Osteoblast (primary cell): ENCODE measurements at regions not wholly inside any gene's neighbourhood (a gene's known extent, or its start where the extent isn't known, plus 50 kb on each side); places are given as distances from the start of the nearest gene placed in this dataset.

Experiments
- DNase-seq: peaks from one replicate; pipeline ENCODE4 v3.0.0; 2011; ENCODE audit warnings: low spot score, mixed read lengths; ENCODE audit not compliant: insufficient read length; ENCODE audit errors: missing footprints
- H2AFZ ChIP-seq: 2 replicates; pipeline ENCODE4 v1.6.0; 2011; ENCODE audit warnings: mild to moderate bottlenecking, low read length
- H3K27ac ChIP-seq: 2 replicates; pipeline ENCODE4 v1.5.1; 2011; ENCODE audit warnings: mild to moderate bottlenecking, low read depth, low read length, moderate library complexity
- H3K27me3 ChIP-seq: 2 replicates; pipeline ENCODE4 v1.6.0; 2012; ENCODE audit warnings: mild to moderate bottlenecking, control low read depth, inconsistent platforms, low read length, moderate library complexity; ENCODE audit not compliant: insufficient read depth
- H3K36me3 ChIP-seq: 2 replicates; pipeline ENCODE4 v1.5.1; 2011; ENCODE audit warnings: mild to moderate bottlenecking, low read length, control low read depth, moderate library complexity; ENCODE audit not compliant: insufficient read depth
- H3K4me1 ChIP-seq: 2 replicates; pipeline ENCODE4 v1.5.1; 2011; ENCODE audit warnings: mild to moderate bottlenecking, low read length, control low read depth, moderate library complexity; ENCODE audit not compliant: insufficient read depth
- H3K4me2 ChIP-seq: 2 replicates; pipeline ENCODE4 v1.6.0; 2011; ENCODE audit warnings: mild to moderate bottlenecking, low read length; ENCODE audit not compliant: insufficient read depth
- H3K4me3 ChIP-seq: fragments of 200-600 bp; sonication (generic); 3 replicates; pipeline ENCODE4 v1.5.1; 2012; ENCODE audit warnings: mild to moderate bottlenecking, low read length, inconsistent platforms; ENCODE audit not compliant: insufficient read depth
- H3K79me2 ChIP-seq: 2 replicates; pipeline ENCODE4 v1.6.0; 2012; ENCODE audit warnings: mild to moderate bottlenecking, low read length, control low read depth, inconsistent platforms; ENCODE audit not compliant: insufficient read depth
- H3K9me3 ChIP-seq: 2 replicates; pipeline ENCODE4 v1.5.1; 2011; ENCODE audit warnings: low read depth, low read length, control low read depth
- H4K20me1 ChIP-seq: 2 replicates; pipeline ENCODE4 v1.6.0; 2012; ENCODE audit warnings: mild to moderate bottlenecking, low read length, control low read depth; ENCODE audit not compliant: insufficient read depth
- TF ChIP-seq, protein P1 (sequence below): IDR thresholded peaks from 2 replicates; pipeline ENCODE4 v1.5.1; 2011; ENCODE audit warnings: mild to moderate bottlenecking, low read depth, low read length, moderate library complexity; ENCODE audit errors: extremely low read depth

DNA sequence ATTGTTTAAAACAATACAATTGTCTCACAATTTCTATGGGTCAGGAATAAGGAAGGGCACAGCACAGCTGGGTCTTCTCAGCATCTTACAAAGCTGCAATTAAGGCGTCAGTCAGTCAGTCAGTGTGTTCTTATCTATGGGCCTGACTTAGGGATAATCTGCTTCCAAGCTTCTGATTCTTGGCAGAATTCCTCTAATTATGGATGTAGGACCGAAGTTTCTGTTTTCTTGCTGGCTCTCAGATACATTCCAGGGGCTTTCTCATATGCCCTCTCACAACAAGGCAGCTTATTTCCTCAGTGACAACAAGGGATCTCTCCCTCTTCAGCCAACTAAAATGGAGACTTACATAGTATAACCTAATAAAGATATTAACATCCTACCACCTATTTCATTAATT lies 1925.3 kb upstream of the ACO1 start:
- Histone ChIP-seq H3K36me3 (no peaks in the 10 kb centered on the region), H3K4me3 (no peak overlapping the region), H3K4me2 (no peak overlapping the region), H3K27me3 (no peaks in the 10 kb centered on the region), H3K4me1 (no peaks in the 10 kb centered on the region), H3K27ac (no peak overlapping the region), H3K9me3 (no peaks in the 10 kb centered on the region), H4K20me1 (no peaks in the 10 kb centered on the region), H2AFZ (no peak overlapping the region), H3K79me2 (no peaks in the 10 kb centered on the region)
- TF ChIP-seq, protein P1, sequence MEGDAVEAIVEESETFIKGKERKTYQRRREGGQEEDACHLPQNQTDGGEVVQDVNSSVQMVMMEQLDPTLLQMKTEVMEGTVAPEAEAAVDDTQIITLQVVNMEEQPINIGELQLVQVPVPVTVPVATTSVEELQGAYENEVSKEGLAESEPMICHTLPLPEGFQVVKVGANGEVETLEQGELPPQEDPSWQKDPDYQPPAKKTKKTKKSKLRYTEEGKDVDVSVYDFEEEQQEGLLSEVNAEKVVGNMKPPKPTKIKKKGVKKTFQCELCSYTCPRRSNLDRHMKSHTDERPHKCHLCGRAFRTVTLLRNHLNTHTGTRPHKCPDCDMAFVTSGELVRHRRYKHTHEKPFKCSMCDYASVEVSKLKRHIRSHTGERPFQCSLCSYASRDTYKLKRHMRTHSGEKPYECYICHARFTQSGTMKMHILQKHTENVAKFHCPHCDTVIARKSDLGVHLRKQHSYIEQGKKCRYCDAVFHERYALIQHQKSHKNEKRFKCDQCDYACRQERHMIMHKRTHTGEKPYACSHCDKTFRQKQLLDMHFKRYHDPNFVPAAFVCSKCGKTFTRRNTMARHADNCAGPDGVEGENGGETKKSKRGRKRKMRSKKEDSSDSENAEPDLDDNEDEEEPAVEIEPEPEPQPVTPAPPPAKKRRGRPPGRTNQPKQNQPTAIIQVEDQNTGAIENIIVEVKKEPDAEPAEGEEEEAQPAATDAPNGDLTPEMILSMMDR = no peak
- DNase-seq = no peak

DNA sequence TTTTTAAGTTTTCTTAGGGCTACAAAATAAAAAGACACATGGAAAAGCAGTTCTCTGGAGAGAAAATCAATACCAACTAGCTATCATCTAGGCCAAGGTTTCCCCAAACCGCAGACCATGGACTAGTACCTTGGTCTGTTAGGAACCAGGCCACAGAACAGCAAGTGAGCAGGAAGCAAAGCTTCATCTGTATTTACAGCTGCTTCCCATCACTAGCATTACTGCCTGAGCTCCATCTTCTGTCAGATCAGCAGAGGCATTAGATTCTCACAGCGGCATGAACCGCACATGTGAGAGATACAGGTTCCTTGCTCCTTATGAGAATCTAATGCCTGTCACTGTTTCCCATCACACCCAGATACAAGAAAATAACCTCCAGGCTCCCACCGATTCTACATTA lies 1907.6 kb upstream of the ACO1 start:
- no peaks in the 10 kb centered on the region for H3K27me3 ChIP-seq
- H2AFZ ChIP-seq = no peak overlapping the region
- no peak overlapping the region for H3K4me3 ChIP-seq
- DNase-seq = no peak
- H4K20me1 ChIP-seq = no peaks in the 10 kb centered on the region
- no peaks in the 10 kb centered on the region for H3K79me2 ChIP-seq
- peaks cover 5% of the 10 kb centered on the region for H3K9me3 ChIP-seq
- TF ChIP-seq, protein P1 = no peak
- no peak overlapping the region for H3K4me2 ChIP-seq
- no peaks in the 10 kb centered on the region for H3K36me3 ChIP-seq
- H3K27ac ChIP-seq = no peak overlapping the region
- H3K4me1 ChIP-seq = no peaks in the 10 kb centered on the region

DNA sequence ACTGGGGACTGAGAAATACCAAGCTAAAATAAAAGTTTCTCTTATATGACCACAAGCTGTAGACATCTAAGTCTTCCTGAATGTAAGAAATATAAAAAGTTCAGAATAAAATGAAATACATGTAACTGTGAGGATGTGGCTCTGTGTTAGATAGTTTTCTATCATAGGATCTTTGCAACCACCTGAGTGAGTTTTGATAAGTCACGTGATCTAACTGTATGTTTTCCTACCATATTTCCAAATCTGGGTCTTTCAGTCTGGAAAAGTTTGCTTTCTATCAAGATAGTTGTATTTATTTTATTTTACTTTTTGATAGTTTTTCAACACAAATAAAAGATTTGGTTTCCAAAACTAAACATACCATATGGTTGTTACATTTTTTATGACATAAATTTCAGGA lies 1905.8 kb upstream of the ACO1 start:
- Histone ChIP-seq H3K79me2 (no peaks in the 10 kb centered on the region), H2AFZ (no peak overlapping the region), H3K27ac (no peak overlapping the region), H3K4me2 (no peak overlapping the region), H3K27me3 (no peaks in the 10 kb centered on the region), H3K4me3 (no peak overlapping the region), H3K4me1 (no peaks in the 10 kb centered on the region), H3K9me3 (peaks cover 5% of the 10 kb centered on the region), H4K20me1 (no peaks in the 10 kb centered on the region), H3K36me3 (no peaks in the 10 kb centered on the region)
- TF ChIP-seq, protein P1 = no peak
- DNase-seq = no peak

DNA sequence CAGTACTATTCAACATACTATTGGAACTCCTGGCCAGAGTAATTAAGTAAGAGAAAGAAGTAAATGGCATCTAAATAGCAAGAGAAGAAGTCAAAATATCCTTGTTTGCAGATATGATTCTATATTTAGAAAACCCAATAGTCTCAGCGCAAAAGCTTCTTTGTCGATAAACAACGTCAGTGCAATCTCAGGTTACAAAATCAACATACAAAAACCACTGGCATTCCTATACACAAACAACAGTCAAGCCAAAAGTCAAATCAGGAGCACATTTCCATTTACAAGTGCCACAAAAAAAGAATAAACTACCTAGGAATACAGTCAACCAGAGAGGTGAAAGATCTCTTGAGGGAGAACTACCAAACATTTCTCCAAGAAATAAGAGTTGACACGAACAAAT lies 1901.9 kb upstream of the ACO1 start:
- Histone ChIP-seq H2AFZ (no peak overlapping the region), H3K4me1 (no peaks in the 10 kb centered on the region), H3K36me3 (no peaks in the 10 kb centered on the region), H3K4me2 (no peak overlapping the region), H3K27me3 (no peaks in the 10 kb centered on the region), H3K4me3 (no peak overlapping the region), H3K27ac (no peak overlapping the region), H4K20me1 (no peaks in the 10 kb centered on the region), H3K9me3 (no peaks in the 10 kb centered on the region), H3K79me2 (no peaks in the 10 kb centered on the region)
- DNase-seq = no peak
- TF ChIP-seq, protein P1 = no peak
